ENCODE measurements at regions not wholly inside any gene's neighbourhood (a gene's known extent, or its start where the extent isn't known, plus 50 kb on each side); places are given as distances from the start of the nearest gene placed in this dataset.

- TF ChIP-seq CTCF (IDR thresholded peaks at IDR 0.05; ENCODE audit: poor library complexity) (no peak), EZH2 (IDR thresholded peaks at IDR 0.05; ENCODE audit: borderline replicate concordance) (no peak), EZH2phosphoT487 (IDR thresholded peaks at IDR 0.05; ENCODE audit: low read depth, severe bottlenecking, unreplicated experiment) (no peak)
These were observed 138.0 kb upstream of the HS3ST2 start for GRCh38 chr16:22675745-22676540.

All from hepatocyte (in vitro differentiated cells).